ENCODE measurements at regions not wholly inside any gene's neighbourhood (a gene's known extent, or its start where the extent isn't known, plus 50 kb on each side); places are given as distances from the start of the nearest gene placed in this dataset.
A peak's percentile ranks its signal among the peaks of the same experiment; 100 is the strongest.

DNA sequence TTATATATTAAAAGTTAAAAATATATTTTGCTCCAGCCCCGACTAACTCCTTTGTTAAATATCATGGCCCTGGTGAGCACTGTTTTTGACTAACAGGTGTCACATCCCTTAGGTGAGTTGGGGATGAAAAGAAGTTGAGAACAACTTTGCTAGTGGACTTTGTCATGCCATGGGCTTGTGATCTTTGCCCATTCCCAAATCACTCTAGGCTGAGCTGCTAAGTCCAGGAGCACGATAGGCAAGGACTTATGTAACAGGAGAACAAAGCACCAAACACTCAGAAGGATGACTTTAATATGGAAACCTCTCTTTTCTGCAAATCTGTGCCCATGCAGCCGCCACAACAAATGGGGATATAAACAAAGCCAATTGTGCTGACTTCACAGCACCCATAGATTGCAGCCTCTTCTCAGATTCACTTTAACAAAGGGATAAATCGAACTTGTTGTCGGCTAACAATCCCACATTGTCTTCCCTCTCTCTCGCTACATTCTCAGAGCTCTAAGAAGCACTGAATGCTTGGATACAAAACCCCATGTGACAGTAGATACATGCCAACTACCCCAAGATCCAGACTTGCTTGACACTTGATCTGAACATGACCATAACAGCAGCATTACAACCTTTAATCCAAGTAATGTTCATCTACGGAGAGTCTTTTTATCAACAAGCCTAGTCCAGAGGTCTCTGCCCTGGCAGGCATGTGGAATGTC lies 86.8 kb upstream of the CD180 start:
- no peak for DNase-seq
- intact Hi-C loops (cut with DNase I): no loop called here
- ATAC-seq: peak; percentile 27 to 68

DNA sequence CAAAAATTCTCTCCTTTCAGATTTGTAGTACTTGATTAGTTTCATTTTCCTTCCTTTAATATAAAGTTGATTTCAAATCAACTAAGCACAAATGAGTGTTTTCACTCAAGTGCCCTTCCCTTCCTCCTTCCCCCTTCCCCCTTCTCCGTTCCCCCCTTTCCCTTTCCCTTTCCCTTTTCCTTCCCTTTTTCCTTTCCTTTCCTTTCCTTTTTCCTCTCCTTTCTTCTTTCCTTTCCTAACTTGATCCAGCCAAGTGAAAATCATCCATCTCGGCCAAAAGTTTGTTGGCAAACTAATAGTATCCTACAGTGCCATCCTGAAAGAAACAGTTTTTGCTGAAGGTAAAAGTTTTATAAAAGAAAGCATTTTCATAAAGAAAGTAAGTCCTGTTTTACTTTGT lies 85.3 kb upstream of the CD180 start:
- ATAC-seq: no peak
- no peak for DNase-seq
- intact Hi-C loops (cut with DNase I): no loop called here

DNA sequence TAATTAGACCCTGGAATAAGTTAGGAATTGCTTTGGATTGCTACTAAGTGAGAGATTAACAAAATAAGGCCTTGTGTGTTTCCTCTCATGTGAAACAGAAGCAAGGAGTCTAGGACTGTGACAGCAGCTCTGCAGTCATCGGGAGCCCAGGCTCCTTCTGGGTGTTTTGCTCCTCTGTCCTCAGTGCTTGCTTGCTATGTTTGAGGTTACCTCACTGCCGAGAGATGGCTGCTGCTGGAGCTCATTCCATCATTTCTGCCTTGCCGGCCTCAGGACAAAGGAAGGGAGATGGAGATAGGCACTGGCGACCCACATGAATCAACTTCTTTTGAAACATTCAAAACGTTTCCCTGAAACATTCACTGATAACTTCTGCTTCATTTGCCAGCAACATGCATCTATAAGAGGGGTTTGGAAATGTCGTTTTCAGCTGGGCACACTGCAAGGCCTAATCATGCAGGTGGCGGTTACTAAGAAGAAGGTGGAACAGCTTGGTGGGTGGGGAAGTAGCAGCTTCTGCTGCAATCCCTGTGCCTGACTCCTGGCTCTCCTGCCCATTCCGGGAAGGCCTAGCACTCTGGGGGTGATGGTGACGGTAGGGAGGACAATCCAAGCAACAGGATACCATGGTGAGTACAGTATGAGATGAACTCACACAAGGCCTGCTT lies 77.2 kb upstream of the CD180 start:
- ATAC-seq: no peak
- no peak for DNase-seq
- intact Hi-C loops (cut with DNase I): no loop called here

DNA sequence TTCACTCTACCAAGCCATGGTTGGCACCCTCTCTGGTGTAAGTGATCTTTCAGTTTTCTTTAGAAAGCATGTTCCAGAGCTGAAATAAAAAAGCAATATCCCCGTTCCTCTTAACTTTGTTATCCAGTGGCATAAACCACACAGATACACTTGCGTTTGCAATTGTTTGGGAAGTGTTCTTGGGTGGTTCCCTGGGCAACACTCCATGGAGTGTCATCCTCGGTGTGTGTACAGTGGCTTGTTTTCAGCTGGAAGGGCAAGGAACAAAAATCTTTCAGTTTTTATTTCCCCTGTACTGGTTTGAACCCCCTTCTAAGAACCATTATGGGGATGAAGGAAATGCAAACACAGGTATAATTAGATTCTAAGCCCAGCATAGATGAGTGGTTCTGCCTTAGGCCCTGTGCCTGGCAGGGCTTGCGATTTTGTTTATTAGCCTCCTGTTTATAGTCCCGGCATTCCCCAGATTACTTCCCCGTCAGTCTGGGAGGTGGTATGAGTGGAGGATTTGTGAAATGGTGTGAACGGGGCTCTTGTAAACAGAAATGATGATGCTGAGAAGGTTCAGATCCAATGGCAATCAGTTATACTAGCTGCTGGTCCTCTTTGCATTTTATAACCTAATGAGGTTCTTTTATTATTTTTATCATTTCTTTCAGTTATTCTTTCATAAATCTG lies 76.0 kb upstream of the CD180 start:
- intact Hi-C loops (cut with DNase I): no loop called here
- ATAC-seq (no peak), DNase-seq (no peak)

DNA sequence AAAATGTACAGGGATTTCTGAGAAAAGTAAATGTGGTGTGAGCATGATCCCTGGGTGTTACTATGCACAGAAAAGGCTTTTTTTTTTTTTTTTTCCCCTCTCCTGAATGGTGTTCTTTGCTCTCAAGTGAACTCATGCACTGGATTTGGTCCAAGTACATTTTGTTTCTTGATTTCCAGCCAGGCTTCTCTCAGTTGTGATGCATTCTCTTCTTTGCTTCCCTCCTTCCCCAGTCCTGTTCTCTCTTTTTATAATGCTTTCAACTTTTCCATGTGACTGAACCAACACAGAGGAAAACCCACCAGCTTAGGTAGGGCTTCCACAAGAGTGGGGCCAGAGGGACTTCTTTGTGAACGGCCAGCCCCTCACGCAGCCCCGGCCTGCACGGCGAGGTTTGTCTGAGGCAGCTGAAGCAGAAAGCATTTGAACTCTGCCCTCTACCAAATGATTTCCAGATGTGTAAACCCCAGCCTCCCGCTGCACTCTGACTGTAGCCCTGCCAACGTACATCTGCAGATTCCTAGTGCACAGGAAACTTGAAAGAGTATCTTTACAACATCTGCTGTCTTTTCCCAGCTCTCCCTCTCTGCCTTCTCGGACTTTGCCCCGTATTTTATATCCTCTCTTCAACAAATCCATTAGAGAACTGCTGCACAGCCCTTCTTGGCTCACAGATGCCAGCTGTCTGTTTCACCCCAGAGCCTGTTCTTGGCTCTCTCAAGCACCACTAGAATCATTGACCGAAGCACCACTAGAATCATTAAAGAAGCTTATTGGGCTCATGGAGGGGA lies 71.8 kb upstream of the CD180 start:
- intact Hi-C loops (cut with DNase I): no loop called here
- DNase-seq (peak; percentile 67), ATAC-seq (peak; percentile 84 to 91)

DNA sequence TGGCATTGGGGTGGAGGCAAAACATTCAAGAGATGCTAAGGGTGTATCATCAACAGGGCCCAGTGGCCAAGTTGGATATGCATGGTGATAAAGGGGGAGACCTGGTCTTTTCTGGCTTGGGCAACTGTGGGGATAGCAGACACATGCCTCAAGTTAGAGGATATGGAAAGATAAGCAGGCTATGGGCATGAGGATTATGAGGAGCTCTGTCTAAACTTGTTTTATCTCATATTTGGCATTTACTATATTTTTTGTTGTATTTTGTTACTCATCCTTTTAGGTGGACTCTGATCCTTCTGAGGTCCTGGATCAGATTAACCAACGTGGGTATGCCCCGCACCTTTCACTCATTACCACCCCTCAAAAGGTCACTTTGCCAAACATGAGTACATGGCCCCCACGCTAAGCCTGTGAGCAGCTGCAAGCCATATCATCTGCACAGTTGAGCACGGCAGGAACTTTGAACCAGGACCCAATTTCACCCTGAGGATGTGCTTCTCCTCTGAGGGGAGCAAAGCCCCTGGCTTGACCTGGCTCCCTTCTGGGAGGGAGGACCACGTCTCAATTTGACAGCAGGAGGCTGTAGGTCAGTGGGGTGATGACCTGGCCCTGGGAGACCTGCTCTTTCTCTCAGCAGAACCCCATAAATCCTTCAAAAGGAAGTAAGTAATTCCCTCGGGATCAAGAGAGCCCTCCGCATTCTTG lies 71.1 kb upstream of the CD180 start:
- DNase-seq (no peak), ATAC-seq (peak; percentile 25 to 29)
- intact Hi-C loops (cut with DNase I): no loop called here

DNA sequence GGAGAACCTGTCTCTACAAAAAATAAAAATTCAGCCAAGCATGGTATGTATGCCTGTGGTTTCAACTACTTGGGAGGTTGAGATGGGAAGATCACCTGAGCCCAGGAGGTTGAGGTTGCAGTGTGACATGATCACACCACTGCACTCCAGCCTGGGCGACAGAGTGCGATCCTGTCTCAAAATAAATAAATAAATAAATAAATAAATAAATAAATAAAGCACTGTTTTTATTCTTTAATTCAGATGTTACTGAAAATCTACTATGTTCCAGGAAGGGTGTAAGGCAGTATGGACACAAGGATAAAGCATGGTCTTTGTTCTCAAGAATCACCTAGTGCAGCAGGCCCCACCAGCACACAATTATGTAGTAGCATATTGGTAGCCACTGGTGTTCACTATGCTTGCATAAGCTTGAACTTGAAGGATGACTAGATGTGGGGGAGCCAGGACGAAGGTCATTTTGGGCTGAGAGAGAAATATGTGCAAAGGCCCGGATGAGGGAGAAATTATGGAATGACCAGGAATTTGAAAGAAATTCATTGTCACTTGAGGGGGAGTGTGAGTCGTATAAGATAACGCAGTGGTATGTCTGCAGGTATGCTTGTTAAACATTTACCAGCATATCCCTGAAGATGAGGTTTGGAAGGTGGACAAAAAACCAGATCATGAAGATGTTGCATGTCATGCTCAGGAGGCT lies 70.2 kb upstream of the CD180 start:
- DNase-seq: no peak
- no peak for ATAC-seq
- intact Hi-C loops (cut with DNase I): no loop called here

DNA sequence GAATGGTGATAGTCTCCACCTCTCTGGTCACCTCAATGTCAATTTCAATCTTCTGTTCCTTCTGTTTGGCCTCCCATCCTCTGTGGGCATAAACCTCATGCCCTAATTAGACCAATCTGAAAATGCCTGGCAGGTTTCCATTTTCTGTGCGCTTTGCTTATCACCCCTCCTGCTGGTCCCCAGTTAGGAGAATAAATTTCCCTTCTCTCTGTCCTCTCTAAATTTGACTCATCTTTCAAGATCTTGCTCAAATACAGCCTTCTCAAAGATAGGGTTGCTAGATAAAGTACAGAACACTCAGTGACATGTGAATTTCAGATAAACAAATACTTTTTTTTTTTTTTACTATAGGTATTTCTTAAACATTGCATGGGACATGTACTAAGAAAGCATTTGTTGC lies 69.4 kb upstream of the CD180 start:
- ATAC-seq (no peak), DNase-seq (no peak)
- intact Hi-C loops (cut with DNase I): no loop called here

DNA sequence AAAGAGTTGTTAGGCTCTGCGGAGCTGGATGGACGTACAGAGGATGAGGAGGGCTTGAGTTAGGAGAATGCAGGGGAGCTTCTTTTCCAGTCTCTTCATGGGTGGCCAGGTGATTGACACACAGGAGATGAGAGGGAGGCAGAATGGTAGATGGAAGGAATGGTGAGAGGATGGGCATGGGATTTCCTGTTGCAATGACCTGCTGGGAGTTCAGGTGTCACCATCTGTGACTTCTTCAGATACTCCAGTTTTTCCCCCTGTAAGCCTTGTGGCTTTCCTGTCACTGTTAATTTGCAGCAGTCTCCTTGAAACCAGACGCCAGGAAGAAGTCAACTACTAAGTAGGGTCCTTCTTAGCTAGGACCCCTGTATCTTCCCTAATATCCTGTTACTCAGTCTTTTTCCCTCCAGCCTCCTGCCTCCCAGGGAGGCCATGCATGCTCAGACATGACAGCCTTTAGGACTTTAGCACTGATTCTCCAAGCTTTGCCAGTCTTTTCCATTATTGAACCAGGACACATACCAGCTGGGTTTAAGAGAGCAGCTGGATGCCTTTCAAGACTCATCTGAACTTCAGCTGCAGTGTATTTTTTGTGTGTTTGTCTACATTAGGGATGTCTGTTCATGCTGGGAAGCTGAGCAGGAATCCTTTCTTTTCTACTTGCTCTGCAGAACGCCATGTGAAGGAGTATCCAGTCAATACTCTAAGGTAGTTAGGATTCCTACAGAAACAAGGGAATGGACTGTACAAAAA lies 67.2 kb upstream of the CD180 start:
- DNase-seq (no peak), ATAC-seq (no peak)
- intact Hi-C loops (cut with DNase I): no loop called here

DNA sequence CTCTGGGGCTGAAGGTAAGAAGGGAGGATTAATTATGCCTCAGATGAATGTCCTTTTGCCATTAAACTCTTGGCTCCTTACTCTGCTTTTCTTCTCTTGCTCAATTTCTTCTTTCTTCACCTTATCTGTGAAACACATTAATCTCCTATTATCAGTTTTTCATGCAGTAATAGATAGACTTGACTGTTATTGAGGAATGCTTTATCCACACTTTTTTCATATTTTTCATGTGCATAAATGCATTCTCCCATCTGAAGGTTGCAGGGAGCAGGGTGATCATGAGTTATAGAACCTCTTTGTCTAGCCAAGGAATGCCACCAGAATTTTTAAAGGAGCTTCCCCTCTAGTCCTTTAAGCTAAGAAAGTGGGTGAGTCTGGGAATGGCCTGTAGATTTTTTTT lies 66.4 kb upstream of the CD180 start:
- intact Hi-C loops (cut with DNase I): no loop called here
- no peak for ATAC-seq
- no peak for DNase-seq

DNA sequence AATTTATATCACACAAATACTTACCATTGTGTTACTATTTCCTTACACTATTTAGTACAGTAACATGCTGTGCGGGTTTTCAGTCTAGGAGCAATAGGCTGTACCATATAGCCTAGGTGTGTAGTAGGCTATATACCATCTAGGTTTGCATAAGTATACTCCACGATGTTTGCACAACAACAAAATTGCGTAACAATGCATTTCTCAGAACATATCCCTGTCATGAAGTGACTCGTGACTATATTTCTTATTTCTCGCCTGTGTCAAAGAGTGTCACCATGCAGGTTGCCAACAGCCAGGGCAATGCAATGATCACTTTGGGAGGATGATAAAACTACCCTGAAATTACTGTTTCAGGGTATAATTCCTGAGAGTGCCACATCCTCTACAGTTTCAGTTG lies 65.6 kb upstream of the CD180 start:
- ATAC-seq (no peak), DNase-seq (no peak)
- intact Hi-C loops (cut with DNase I): no loop called here

DNA sequence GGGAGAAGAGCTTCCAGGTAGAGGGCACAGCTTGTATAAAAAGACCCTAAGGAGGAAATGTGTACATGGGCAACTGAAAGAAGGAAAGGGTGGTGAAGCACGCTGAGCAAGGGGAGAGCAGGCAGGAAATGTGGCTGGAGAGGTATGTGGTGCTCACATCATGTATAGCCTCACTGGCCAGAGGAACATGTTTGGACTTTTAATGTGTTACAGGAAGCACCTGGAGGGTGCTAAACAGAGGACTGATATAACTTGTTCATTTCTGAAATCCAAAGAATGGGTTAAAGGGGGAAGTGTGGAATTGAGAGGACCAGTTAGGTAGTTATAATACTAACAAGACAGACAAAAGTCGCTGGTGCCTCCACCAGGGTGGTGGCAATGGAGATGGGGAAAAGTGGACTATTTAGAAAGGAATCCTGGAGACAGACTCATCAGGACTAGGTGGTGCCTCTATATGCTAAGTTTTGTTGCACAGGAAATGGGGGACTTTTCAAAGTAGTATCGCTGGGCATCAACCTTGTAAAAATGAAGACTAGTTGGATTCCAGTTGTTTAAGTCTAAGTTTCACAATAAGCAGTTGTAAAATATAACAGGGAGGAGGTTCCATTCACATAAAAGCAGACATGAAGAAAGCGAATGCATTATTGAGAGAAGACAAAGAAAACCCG lies 63.1 kb upstream of the CD180 start:
- intact Hi-C loops (cut with DNase I): no loop called here
- no peak for ATAC-seq
- DNase-seq: no peak

DNA sequence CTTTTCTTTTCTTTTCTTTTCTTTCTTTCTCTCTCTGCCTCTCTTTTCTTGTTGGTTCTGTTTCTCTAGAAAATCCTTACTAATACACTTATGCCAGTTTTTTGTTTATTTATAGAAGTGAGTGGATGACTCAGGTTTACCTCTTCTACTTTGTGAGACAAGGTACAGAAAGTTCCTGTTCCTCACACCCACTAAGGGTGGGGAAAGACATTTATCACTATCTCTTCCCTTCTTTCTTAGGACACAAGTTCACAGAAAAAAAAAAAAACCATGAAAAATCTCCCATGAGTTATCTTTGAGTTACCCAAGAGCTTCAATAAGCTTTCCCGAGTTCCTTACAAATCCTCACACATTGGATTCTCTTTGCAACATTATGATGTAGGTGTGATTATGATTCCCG lies 60.9 kb upstream of the CD180 start:
- intact Hi-C loops (cut with DNase I): no loop called here
- DNase-seq (no peak), ATAC-seq (peak in 1 of 2 donors; percentile 86)

DNA sequence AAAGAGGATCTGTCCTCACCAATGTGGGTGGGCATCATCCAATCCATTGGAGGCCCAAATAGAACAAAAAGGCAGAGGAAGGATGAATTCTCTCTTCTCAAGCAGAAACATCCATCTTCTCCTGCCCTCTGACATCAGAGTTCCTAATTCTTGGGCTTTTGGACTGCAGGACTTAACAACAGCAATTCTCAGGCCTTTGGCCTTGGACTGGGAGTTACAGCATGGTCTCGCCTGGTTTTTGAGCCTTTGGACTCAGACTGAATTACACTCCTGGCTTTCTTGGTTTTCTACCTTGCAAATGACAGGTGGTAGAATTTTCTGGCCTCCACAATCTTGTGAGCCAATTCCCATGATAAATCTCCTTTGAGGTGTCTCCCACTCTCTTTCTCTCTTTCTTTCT lies 60.5 kb upstream of the CD180 start:
- ATAC-seq (no peak), DNase-seq (no peak)
- intact Hi-C loops (cut with DNase I): no loop called here

DNA sequence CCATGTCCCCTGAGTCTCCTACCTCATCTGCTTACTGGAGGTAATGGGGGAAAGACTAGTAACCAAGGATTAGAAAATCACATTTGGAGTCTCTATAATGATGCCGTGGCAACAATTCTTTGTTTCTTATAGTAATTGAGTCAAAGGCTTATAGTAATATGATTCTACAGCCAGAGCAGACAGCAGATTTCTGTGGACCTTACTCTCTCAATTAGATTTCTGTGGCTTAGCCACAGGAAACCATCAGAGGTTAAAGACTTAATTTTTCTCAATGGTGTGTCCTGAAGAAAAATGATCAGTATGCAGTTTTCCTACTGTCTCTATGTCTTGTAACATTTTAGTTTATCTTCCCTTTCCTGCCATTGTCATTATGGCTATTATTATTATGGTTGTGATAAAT lies 59.3 kb upstream of the CD180 start:
- intact Hi-C loops (cut with DNase I): no loop called here
- DNase-seq: no peak
- no peak for ATAC-seq

DNA sequence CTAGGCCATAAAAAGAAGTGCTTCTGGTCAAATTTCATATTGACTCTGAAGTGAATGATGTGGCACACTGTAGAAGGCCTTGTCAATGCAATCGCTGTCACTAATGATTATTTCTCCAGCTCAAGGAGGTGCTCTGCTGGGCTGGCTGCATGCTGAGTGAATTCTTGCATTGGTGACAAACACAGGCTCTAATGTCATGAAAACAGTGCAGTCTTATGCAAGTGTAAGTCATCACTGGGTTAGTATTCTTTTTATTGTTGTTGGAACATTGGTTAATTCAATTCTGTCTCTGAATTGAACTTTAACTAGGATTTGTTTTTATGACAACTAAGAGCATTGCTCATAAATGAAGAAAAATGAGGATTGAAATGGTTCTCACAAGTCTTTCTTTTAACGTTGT lies 57.3 kb upstream of the CD180 start:
- intact Hi-C loops (cut with DNase I): no loop called here
- DNase-seq: no peak
- ATAC-seq: no peak

DNA sequence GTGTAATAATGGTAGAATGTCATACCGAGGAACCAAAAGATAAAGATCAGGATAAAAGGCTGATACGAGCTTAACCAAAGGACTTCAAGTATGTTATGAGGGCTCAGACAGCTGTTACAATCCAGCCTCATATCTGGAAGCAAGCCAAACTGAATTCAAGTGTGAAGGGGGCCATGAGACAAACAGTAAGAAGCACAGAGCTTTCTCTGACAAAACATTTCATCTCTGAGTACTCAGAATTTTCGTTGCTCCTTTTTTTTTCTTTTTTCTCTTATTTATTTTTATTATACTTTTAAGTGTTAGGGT lies 52.9 kb upstream of the CD180 start:
- intact Hi-C loops (cut with DNase I): loop anchor here (5.0 to 10.0 kb wide), 3 partner anchors 405 to 1208 kb away; no protein-coding TSS in a partner anchor
- DNase-seq (no peak), ATAC-seq (no peak)
